GM13977 (cell line): ENCODE measurements at regions not wholly inside any gene's neighbourhood (a gene's known extent, or its start where the extent isn't known, plus 50 kb on each side); places are given as distances from the start of the nearest gene placed in this dataset.

Source experiments
- DNase-seq: peaks from one replicate; pipeline ENCODE4 v3.0.0; 2012; ENCODE audit warnings: low spot score
- CTCF ChIP-seq: IDR thresholded peaks from 2 replicates; pipeline ENCODE4 v1.5.1; 2012; ENCODE audit warnings: mild to moderate bottlenecking, control low read depth; ENCODE audit not compliant: insufficient read depth; ENCODE audit errors: extremely low read depth, missing control alignments
- in situ Hi-C: fragments of 300-500 bp; cut with MboI; formaldehyde crosslinking; loops from one replicate; pipeline ENCODE4 v1.12.0; 2022; ENCODE audit warnings: low sequenced_read_pairs, low pct_unique_long_range_greater_than_20kb, mixed read lengths, inconsistent platforms; ENCODE audit not compliant: unreplicated experiment

GRCh38 chr2:12951657-12951973 is 234.9 kb downstream of the TRIB2 start:
- in situ Hi-C loops = no loop called here

GRCh38 chr2:12953596-12953995 is 236.9 kb downstream of the TRIB2 start:
- no peak for DNase-seq
- in situ Hi-C loops = no loop called here
- TF ChIP-seq CTCF = no peak

More at GRCh38 chr2:12951657-12951973, 234.9 kb downstream of the TRIB2 start:
- DNase-seq = no peak
- TF ChIP-seq CTCF = no peak

- in situ Hi-C loops = no loop called here
- TF ChIP-seq CTCF = no peak
- DNase-seq = no peak
These were observed 239.1 kb downstream of the TRIB2 start for GRCh38 chr2:12955864-12956263.

- no peak for TF ChIP-seq CTCF
- in situ Hi-C loops = no loop called here
- no peak for DNase-seq
These were observed 240.5 kb downstream of the TRIB2 start for GRCh38 chr2:12957251-12957650.

- in situ Hi-C loops = no loop called here
- no peak for TF ChIP-seq CTCF
- DNase-seq = no peak
These were observed 243.2 kb downstream of the TRIB2 start for GRCh38 chr2:12959935-12960334.

GRCh38 chr2:12960671-12961070 is 243.9 kb downstream of the TRIB2 start:
- TF ChIP-seq CTCF = no peak
- in situ Hi-C loops = no loop called here
- DNase-seq = no peak

GRCh38 chr2:12964904-12965539 is 248.3 kb downstream of the TRIB2 start:
- in situ Hi-C loops = no loop called here
- TF ChIP-seq CTCF = no peak
- DNase-seq = no peak
